C4-2B (cell line): ENCODE measurements at regions not wholly inside any gene's neighbourhood (a gene's known extent, or its start where the extent isn't known, plus 50 kb on each side); places are given as distances from the start of the nearest gene placed in this dataset.

Source experiments
- ZFX ChIP-seq: fragments of 450-650 bp; IDR thresholded peaks from 2 replicates; pipeline ENCODE4 v1.6.1; 2017
- TF ChIP-seq, protein P1 (sequence below): fragments of 450-650 bp; conservative IDR thresholded peaks from 2 replicates; pipeline ENCODE4 v1.5.1; 2017; ENCODE audit warnings: mild to moderate bottlenecking

- TF ChIP-seq, protein P1, sequence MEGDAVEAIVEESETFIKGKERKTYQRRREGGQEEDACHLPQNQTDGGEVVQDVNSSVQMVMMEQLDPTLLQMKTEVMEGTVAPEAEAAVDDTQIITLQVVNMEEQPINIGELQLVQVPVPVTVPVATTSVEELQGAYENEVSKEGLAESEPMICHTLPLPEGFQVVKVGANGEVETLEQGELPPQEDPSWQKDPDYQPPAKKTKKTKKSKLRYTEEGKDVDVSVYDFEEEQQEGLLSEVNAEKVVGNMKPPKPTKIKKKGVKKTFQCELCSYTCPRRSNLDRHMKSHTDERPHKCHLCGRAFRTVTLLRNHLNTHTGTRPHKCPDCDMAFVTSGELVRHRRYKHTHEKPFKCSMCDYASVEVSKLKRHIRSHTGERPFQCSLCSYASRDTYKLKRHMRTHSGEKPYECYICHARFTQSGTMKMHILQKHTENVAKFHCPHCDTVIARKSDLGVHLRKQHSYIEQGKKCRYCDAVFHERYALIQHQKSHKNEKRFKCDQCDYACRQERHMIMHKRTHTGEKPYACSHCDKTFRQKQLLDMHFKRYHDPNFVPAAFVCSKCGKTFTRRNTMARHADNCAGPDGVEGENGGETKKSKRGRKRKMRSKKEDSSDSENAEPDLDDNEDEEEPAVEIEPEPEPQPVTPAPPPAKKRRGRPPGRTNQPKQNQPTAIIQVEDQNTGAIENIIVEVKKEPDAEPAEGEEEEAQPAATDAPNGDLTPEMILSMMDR: no peak
- no peak for TF ChIP-seq ZFX
Measured at GRCh38 chr1:112318698-112319370, 77.2 kb upstream of the CTTNBP2NL start.
